ENCODE measurements at regions not wholly inside any gene's neighbourhood (a gene's known extent, or its start where the extent isn't known, plus 50 kb on each side); places are given as distances from the start of the nearest gene placed in this dataset.

- Mint-ChIP-seq H3K27ac (no peak overlapping the region), H3K36me3 (ENCODE audit: insufficient read depth in 1 of 3, low read depth in 3 of 3) (no peaks in the 10 kb centered on the region), H3K27me3 (ENCODE audit: low read depth) (no peaks in the 10 kb centered on the region; the same call in 1 of the 2 replicates), H3K4me1 (peaks cover 9 to 26% of the 10 kb centered on the region in 2 experiments), H3K9me3 (no peaks in the 10 kb centered on the region), H3K4me3 (no peak overlapping the region)
- no peak overlapping the region for H3K18ac ChIP-seq (ENCODE audit: insufficient read length, low read depth, low read length)
- H3K9ac ChIP-seq (ENCODE audit: extremely low read depth, insufficient read length, low read length) = no peak overlapping the region
- no peaks in the 10 kb centered on the region for H4K20me1 ChIP-seq (ENCODE audit: control insufficient read depth, insufficient read depth, insufficient read length)
- no peak overlapping the region for H4K8ac ChIP-seq (replicated peaks; ENCODE audit: insufficient read length, low read depth, low read length)
- H2AK5ac ChIP-seq (ENCODE audit: insufficient read length, low read length) = no peak overlapping the region
- H3K23me2 ChIP-seq (ENCODE audit: insufficient read length, low read depth, low read length, poor library complexity, severe bottlenecking) = no peaks in the 10 kb centered on the region
- DNase-seq = no peak
- H3K14ac ChIP-seq (ENCODE audit: insufficient read depth, low read length) = no peak overlapping the region
- no peak for TF ChIP-seq CTCF (conservative IDR thresholded peaks at IDR 0.05)
- H3K56ac ChIP-seq (ENCODE audit: insufficient read length, low read depth, low read length) = no peak overlapping the region
- no peak overlapping the region for H2BK12ac ChIP-seq (ENCODE audit: insufficient read length, low read depth, low read length)
- no peaks in the 10 kb centered on the region for H3K27me3 ChIP-seq (ENCODE audit: insufficient read depth, low read length)
- no peak overlapping the region for H3K23ac ChIP-seq (ENCODE audit: insufficient read length, low read depth, low read length)
- H3K4ac ChIP-seq (ENCODE audit: low read depth, low read length) = no peak overlapping the region
- H2BK15ac ChIP-seq (ENCODE audit: low read depth, low read length) = no peak overlapping the region; the same call in 1 of the 2 replicates
- H3K4me2 ChIP-seq (ENCODE audit: insufficient read depth, insufficient read length, low read length) = no peak overlapping the region
- no CpG with 5 or more reads among the region's 6 CpGs for WGBS (ENCODE audit: extremely low coverage, insufficient read length, low lambda C conversion rate)
- no peaks in the 10 kb centered on the region for H3K9me3 ChIP-seq (ENCODE audit: control insufficient read depth, low read depth, low read length)
- H2BK120ac ChIP-seq (ENCODE audit: low read depth, low read length, poor library complexity, severe bottlenecking) = no peak overlapping the region
- no peaks in the 10 kb centered on the region for H3K79me1 ChIP-seq (ENCODE audit: insufficient read depth, low read depth, low read length, poor library complexity, severe bottlenecking)
- no peaks in the 10 kb centered on the region; the same call in 1 of the 2 replicates for H3K4me1 ChIP-seq (ENCODE audit: insufficient read depth, low read length)
- no peak overlapping the region for H2AFZ ChIP-seq (ENCODE audit: low read length)
- no peaks in the 10 kb centered on the region for H3K79me2 ChIP-seq (ENCODE audit: insufficient read depth, low read length)
- no peak overlapping the region for H3K27ac ChIP-seq (ENCODE audit: insufficient read length, low read depth, low read length)
- no peak overlapping the region for H4K91ac ChIP-seq (ENCODE audit: insufficient read length, low read depth, low read length)
- no peak overlapping the region for H3T11ph ChIP-seq (ENCODE audit: low read length)
- no peak overlapping the region for H2BK20ac ChIP-seq (ENCODE audit: low read depth, low read length, poor library complexity, severe bottlenecking)
- H2BK5ac ChIP-seq (ENCODE audit: insufficient read length, low read length) = no peak overlapping the region
- H4K5ac ChIP-seq (ENCODE audit: insufficient read length, low read depth, low read length) = no peak overlapping the region
Observed at GRCh38 chr12:116461060-116461459, 98.1 kb upstream of the MAP1LC3B2 start.
